GM23338 (cell line): ENCODE measurements at regions not wholly inside any gene's neighbourhood (a gene's known extent, or its start where the extent isn't known, plus 50 kb on each side); places are given as distances from the start of the nearest gene placed in this dataset.

Experiments used
- ATAC-seq: fragments of 200-7000 bp; cut with Tn5 transposase; 3 replicates; pipeline ENCODE4 v1.9.1; 2020
- DNase-seq: peaks from one replicate; pipeline ENCODE4 v3.0.0-alpha.2; 2015; ENCODE audit warnings: low spot score
- H2AFZ ChIP-seq: fragments of 200-600 bp; sonication (generic); 2 replicates; pipeline ENCODE4 v1.8.0; 2016; ENCODE audit warnings: antibody characterized with exemption, mild to moderate bottlenecking, moderate library complexity
- H3F3A ChIP-seq: fragments of 200-600 bp; sonication (generic); replicated peaks from 2 replicates; pipeline ENCODE4 v1.8.0; 2017; ENCODE audit warnings: antibody characterized with exemption, mixed run types, low read depth
- H3K27ac ChIP-seq: fragments of 200-600 bp; sonication (generic); 2 replicates; pipeline ENCODE4 v1.6.1; 2016; ENCODE audit warnings: low read depth
- H3K27me3 ChIP-seq: fragments of 200-600 bp; sonication (generic); 2 replicates; pipeline ENCODE4 v1.8.0; 2016; ENCODE audit warnings: mild to moderate bottlenecking, mixed run types, moderate library complexity; ENCODE audit not compliant: insufficient read depth
- H3K36me3 ChIP-seq: fragments of 200-600 bp; sonication (generic); 2 replicates; pipeline ENCODE4 v1.8.0; 2016; ENCODE audit warnings: mild to moderate bottlenecking; ENCODE audit not compliant: insufficient read depth
- H3K4me1 ChIP-seq: fragments of 200-600 bp; sonication (generic); 2 replicates; pipeline ENCODE4 v1.8.0; 2016; ENCODE audit warnings: mild to moderate bottlenecking, moderate library complexity; ENCODE audit not compliant: insufficient read depth
- H3K4me2 ChIP-seq: fragments of 200-600 bp; sonication (generic); 2 replicates; pipeline ENCODE4 v1.7.1; 2017; ENCODE audit warnings: mixed run types
- H3K4me3 ChIP-seq: fragments of 200-600 bp; sonication (generic); 2 replicates; pipeline ENCODE4 v1.6.1; 2016; ENCODE audit warnings: mixed run types
- H3K79me2 ChIP-seq: fragments of 200-600 bp; sonication (generic); replicated peaks from 2 replicates; pipeline ENCODE4 v1.8.0; 2017; ENCODE audit warnings: mild to moderate bottlenecking; ENCODE audit not compliant: insufficient read depth
- H3K9me2 ChIP-seq: fragments of 200-600 bp; sonication (generic); 2 replicates; pipeline ENCODE4 v1.8.0; 2017; ENCODE audit not compliant: insufficient read depth
- H4K20me1 ChIP-seq: fragments of 200-600 bp; sonication (generic); replicated peaks from 2 replicates; pipeline ENCODE4 v1.8.0; 2017; ENCODE audit warnings: mild to moderate bottlenecking; ENCODE audit not compliant: insufficient read depth
- H3K27ac Mint-ChIP-seq: 2 replicates; pipeline ENCODE4 v1.8.0; 2020; ENCODE audit warnings: inconsistent platforms, mild to moderate bottlenecking, moderate library complexity, mixed read lengths
- H3K27me3 Mint-ChIP-seq: 3 replicates; pipeline ENCODE4 v1.8.0; 2022; ENCODE audit warnings: low read depth, mild to moderate bottlenecking, moderate library complexity, mixed read lengths, inconsistent platforms; ENCODE audit not compliant: insufficient read depth, poor library complexity
- H3K36me3 Mint-ChIP-seq: 3 replicates; pipeline ENCODE4 v1.8.0; 2021; ENCODE audit warnings: low read depth, mild to moderate bottlenecking, inconsistent platforms, moderate library complexity, mixed read lengths
- H3K4me1 Mint-ChIP-seq: 3 replicates; pipeline ENCODE4 v1.8.0; 2020; ENCODE audit warnings: mild to moderate bottlenecking, inconsistent platforms, mixed read lengths
- H3K4me3 Mint-ChIP-seq: 3 replicates; pipeline ENCODE4 v1.8.0; 2021; ENCODE audit warnings: moderate library complexity, mild to moderate bottlenecking, inconsistent platforms, mixed read lengths
- H3K9me3 Mint-ChIP-seq: 3 replicates; pipeline ENCODE4 v1.8.0; 2020; ENCODE audit warnings: moderate library complexity, mild to moderate bottlenecking, inconsistent platforms, mixed read lengths
- EZH2 ChIP-seq: fragments of 200-600 bp; sonication (generic); IDR thresholded peaks from one replicate; pipeline ENCODE4 v1.8.0; 2017; ENCODE audit warnings: antibody characterized with exemption, mild to moderate bottlenecking, low read depth; ENCODE audit not compliant: unreplicated experiment
- EZH2phosphoT487 ChIP-seq: fragments of 200-600 bp; sonication (generic); IDR thresholded peaks from one replicate; pipeline ENCODE4 v1.8.1; 2018; ENCODE audit warnings: antibody characterized with exemption; ENCODE audit not compliant: unreplicated experiment
- JUNB ChIP-seq: IDR thresholded peaks from one replicate; pipeline ENCODE4 v1.6.1; 2016; ENCODE audit warnings: antibody characterized with exemption; ENCODE audit not compliant: unreplicated experiment
- POLR2AphosphoS5 ChIP-seq: IDR thresholded peaks from 2 replicates; pipeline ENCODE4 v1.6.1; 2016; ENCODE audit warnings: antibody characterized with exemption, low read depth
- STAT1 ChIP-seq: IDR thresholded peaks from one replicate; pipeline ENCODE4 v1.6.1; 2016; ENCODE audit warnings: antibody characterized with exemption; ENCODE audit not compliant: unreplicated experiment
- ZNF114 ChIP-seq: fragments of 250-450 bp; sonication (Bioruptor Pico); IDR thresholded peaks from 2 replicates; pipeline ENCODE4 v1.5.0; 2020; ENCODE audit warnings: mild to moderate bottlenecking, moderate library complexity
- ZNF331 ChIP-seq: fragments of 250-450 bp; sonication (Bioruptor Pico); IDR thresholded peaks from 2 replicates; pipeline ENCODE4 v1.5.0; 2020; ENCODE audit warnings: low read depth, mild to moderate bottlenecking, moderate library complexity
- TF ChIP-seq, protein P1 (sequence below): IDR thresholded peaks from one replicate; pipeline ENCODE4 v1.6.1; 2018; ENCODE audit warnings: antibody characterized with exemption; ENCODE audit not compliant: unreplicated experiment
- TF ChIP-seq, protein P2 (sequence below): IDR thresholded peaks from 2 replicates; pipeline ENCODE4 v1.6.1; 2016; ENCODE audit warnings: antibody characterized with exemption
- TF ChIP-seq, protein P3 (sequence below), 2 experiments: fragments of 200-600 bp in 1 of 2; sonication (generic) in 1 of 2; conservative IDR thresholded peaks; 2 replicates each; pipeline versions ENCODE4 v1.5.1 to v1.6.1; 2016 to 2017; ENCODE audit warnings: antibody characterized with exemption in 2 of 2, low read depth in 2 of 2, mild to moderate bottlenecking in 2 of 2, moderate library complexity in 1 of 2

DNA sequence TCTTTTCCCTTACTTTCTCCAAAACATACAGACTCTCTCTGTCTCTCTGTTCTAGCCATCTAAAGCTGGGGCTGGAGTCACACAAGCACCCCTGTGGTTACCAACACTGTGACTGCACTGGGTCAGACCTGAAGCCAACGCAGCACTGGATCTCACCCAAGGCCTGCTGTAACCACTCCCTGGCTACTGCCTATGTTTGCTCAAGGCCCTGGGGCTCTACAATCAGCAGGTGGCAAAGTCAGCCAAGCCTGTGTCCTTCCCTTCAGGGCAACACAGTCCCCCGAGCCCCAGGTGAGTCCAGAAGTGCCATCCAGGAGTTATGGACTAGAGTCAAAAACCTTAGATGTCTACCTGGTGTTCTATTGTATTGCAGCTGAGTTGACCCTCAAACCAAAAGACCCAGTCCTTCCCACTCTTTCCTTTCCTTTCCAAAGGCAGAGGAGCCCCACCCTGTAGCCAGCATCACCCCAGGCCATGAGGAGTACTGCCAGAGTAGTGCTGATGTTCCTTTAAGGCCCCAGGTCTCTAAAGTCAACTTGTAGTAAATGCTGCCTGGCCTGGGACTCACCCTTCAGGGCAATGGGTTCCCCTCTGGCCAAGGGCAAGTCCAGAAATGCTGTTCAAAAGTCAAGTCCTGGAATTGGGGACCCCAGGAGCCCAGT, 58.8 kb upstream of the RAP2C start (continued):
- TF ChIP-seq, protein P1, sequence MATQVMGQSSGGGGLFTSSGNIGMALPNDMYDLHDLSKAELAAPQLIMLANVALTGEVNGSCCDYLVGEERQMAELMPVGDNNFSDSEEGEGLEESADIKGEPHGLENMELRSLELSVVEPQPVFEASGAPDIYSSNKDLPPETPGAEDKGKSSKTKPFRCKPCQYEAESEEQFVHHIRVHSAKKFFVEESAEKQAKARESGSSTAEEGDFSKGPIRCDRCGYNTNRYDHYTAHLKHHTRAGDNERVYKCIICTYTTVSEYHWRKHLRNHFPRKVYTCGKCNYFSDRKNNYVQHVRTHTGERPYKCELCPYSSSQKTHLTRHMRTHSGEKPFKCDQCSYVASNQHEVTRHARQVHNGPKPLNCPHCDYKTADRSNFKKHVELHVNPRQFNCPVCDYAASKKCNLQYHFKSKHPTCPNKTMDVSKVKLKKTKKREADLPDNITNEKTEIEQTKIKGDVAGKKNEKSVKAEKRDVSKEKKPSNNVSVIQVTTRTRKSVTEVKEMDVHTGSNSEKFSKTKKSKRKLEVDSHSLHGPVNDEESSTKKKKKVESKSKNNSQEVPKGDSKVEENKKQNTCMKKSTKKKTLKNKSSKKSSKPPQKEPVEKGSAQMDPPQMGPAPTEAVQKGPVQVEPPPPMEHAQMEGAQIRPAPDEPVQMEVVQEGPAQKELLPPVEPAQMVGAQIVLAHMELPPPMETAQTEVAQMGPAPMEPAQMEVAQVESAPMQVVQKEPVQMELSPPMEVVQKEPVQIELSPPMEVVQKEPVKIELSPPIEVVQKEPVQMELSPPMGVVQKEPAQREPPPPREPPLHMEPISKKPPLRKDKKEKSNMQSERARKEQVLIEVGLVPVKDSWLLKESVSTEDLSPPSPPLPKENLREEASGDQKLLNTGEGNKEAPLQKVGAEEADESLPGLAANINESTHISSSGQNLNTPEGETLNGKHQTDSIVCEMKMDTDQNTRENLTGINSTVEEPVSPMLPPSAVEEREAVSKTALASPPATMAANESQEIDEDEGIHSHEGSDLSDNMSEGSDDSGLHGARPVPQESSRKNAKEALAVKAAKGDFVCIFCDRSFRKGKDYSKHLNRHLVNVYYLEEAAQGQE: no peak
- TF ChIP-seq STAT1 (no peak), EZH2phosphoT487 (no peak), ZNF331 (CRISPR knock-in tag) (no peak), EZH2 (no peak), JUNB (no peak)
- TF ChIP-seq, protein P2, sequence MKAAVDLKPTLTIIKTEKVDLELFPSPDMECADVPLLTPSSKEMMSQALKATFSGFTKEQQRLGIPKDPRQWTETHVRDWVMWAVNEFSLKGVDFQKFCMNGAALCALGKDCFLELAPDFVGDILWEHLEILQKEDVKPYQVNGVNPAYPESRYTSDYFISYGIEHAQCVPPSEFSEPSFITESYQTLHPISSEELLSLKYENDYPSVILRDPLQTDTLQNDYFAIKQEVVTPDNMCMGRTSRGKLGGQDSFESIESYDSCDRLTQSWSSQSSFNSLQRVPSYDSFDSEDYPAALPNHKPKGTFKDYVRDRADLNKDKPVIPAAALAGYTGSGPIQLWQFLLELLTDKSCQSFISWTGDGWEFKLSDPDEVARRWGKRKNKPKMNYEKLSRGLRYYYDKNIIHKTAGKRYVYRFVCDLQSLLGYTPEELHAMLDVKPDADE: no peak

DNA sequence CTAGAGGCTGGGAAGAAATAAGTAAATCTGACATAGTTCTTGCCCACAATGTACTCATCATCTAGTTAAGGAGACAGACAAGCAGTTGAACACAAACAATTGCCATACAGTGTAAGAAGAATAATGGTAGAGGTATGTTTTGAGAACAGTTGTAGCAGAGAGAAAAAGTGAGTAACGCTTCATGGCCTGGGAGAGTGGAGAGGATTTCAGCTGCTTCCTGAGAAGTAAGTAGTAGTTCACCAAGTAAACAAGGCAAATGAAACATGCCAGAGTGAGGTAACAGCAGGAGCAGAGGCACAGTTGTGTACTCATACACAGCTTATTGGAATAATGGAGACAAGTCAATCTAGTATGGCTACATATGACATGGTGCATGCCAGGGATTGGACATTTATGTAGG, 53.6 kb upstream of the RAP2C start:
- ATAC-seq (no peak), DNase-seq (no peak)
- Histone ChIP-seq H2AFZ (no peak overlapping the region), H3F3A (no peaks in the 10 kb centered on the region), H3K36me3 (no peaks in the 10 kb centered on the region), H3K4me3 (no peak overlapping the region), H3K4me2 (no peak overlapping the region), H3K9me2 (no peaks in the 10 kb centered on the region), H3K27me3 (no peaks in the 10 kb centered on the region), H3K4me1 (no peaks in the 10 kb centered on the region), H3K79me2 (no peaks in the 10 kb centered on the region), H3K27ac (no peak overlapping the region), H4K20me1 (no peaks in the 10 kb centered on the region)
- Mint-ChIP-seq H3K27me3 (no peaks in the 10 kb centered on the region), H3K27ac (no peak overlapping the region), H3K4me3 (no peak overlapping the region), H3K9me3 (no peaks in the 10 kb centered on the region), H3K4me1 (peaks cover 2% of the 10 kb centered on the region; the same call in 1 of the 3 replicates), H3K36me3 (no peaks in the 10 kb centered on the region)
- TF ChIP-seq JUNB (no peak), STAT1 (no peak), ZNF114 (no peak), POLR2AphosphoS5 (no peak)

DNA sequence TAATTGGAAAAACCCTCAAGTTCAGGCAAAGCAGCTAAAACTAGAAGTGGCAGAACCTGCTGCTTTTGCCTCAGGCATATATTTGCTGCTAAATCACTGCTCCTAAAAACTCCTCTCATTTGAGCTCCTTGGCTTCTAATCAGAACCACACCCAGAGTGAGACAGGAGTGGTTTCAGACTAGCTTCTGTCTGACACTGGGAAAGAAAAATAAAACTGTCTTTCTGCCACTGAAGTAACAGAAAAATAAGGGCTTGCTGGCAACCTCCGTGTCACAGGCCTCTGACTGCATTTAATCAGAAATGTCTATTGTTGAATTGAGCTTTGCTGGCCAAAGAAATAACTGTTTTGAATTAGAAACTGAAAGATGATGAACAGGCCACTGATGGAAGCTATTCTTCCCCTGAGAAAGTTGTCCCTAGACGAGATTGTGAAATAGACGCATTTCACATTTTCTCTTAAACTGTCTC, 52.1 kb upstream of the RAP2C start:
- H3K9me3 Mint-ChIP-seq: no peaks in the 10 kb centered on the region
- peaks cover 2% of the 10 kb centered on the region; the same call in 1 of the 3 replicates for H3K4me1 Mint-ChIP-seq
- H3K27ac Mint-ChIP-seq: no peak overlapping the region

More for the DNA sequence above, 52.1 kb upstream of the RAP2C start:
- Histone ChIP-seq H3K4me1 (no peaks in the 10 kb centered on the region), H2AFZ (no peak overlapping the region), H3K27ac (no peak overlapping the region), H3K27me3 (no peaks in the 10 kb centered on the region), H3K36me3 (no peaks in the 10 kb centered on the region), H3K79me2 (no peaks in the 10 kb centered on the region), H3F3A (no peaks in the 10 kb centered on the region), H3K4me2 (no peak overlapping the region), H4K20me1 (no peaks in the 10 kb centered on the region), H3K4me3 (no peak overlapping the region), H3K9me2 (no peaks in the 10 kb centered on the region)
- Mint-ChIP-seq H3K36me3 (no peaks in the 10 kb centered on the region), H3K4me3 (no peak overlapping the region), H3K27me3 (no peaks in the 10 kb centered on the region)
- ATAC-seq (no peak), DNase-seq (no peak)
- TF ChIP-seq, protein P3, sequence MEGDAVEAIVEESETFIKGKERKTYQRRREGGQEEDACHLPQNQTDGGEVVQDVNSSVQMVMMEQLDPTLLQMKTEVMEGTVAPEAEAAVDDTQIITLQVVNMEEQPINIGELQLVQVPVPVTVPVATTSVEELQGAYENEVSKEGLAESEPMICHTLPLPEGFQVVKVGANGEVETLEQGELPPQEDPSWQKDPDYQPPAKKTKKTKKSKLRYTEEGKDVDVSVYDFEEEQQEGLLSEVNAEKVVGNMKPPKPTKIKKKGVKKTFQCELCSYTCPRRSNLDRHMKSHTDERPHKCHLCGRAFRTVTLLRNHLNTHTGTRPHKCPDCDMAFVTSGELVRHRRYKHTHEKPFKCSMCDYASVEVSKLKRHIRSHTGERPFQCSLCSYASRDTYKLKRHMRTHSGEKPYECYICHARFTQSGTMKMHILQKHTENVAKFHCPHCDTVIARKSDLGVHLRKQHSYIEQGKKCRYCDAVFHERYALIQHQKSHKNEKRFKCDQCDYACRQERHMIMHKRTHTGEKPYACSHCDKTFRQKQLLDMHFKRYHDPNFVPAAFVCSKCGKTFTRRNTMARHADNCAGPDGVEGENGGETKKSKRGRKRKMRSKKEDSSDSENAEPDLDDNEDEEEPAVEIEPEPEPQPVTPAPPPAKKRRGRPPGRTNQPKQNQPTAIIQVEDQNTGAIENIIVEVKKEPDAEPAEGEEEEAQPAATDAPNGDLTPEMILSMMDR (conservative IDR thresholded peaks at IDR 0.05; ENCODE audit: low read depth in 2 of 2): no peak
- TF ChIP-seq ZNF331 (CRISPR knock-in tag) (no peak), ZNF114 (no peak)
- TF ChIP-seq, protein P1: no peak
